ENCODE measurements at regions not wholly inside any gene's neighbourhood (a gene's known extent, or its start where the extent isn't known, plus 50 kb on each side); places are given as distances from the start of the nearest gene placed in this dataset.

- Histone ChIP-seq H3K79me2 (ENCODE audit: control insufficient read depth, insufficient read depth, low read length) (no peaks in the 10 kb centered on the region), H3K4me3 (replicated peaks in 1 of 3; ENCODE audit: insufficient read depth in 1 of 3, low read depth in 1 of 3, low read length in 3 of 3) (no peak overlapping the region), H3K27me3 (ENCODE audit: control insufficient read depth in 2 of 2, insufficient read depth in 2 of 2, low read length in 2 of 2) (no peaks in the 10 kb centered on the region), H3K9me1 (replicated peaks; ENCODE audit: control insufficient read depth, extremely low read depth, insufficient read depth, low read length) (no peaks in the 10 kb centered on the region), H3K4me1 (ENCODE audit: control insufficient read depth, extremely low read depth, insufficient read depth, low read length) (no peaks in the 10 kb centered on the region), H3K9ac (replicated peaks; ENCODE audit: extremely low read depth, insufficient read depth, low read length) (no peak overlapping the region), H4K20me1 (replicated peaks; ENCODE audit: control insufficient read depth, extremely low read depth, insufficient read depth, low read length) (no peaks in the 10 kb centered on the region), H2AFZ (ENCODE audit: low read depth, low read length) (no peak overlapping the region), H3K27ac (ENCODE audit: insufficient read depth, low read depth, low read length) (no peak overlapping the region), H3K4me2 (ENCODE audit: insufficient read depth, low read length) (no peak overlapping the region), H3K9me3 (replicated peaks; ENCODE audit: control insufficient read depth, insufficient read depth, low read length) (no peaks in the 10 kb centered on the region), H3K36me3 (ENCODE audit: control insufficient read depth in 2 of 2, extremely low read depth in 1 of 2, insufficient read depth in 2 of 2, low read length in 2 of 2) (no peaks in the 10 kb centered on the region)
- dilution Hi-C loops (cut with MboI; ENCODE audit: extremely low pct_ligation_motif_present, low sequenced_read_pairs) (no loop called here), intact Hi-C loops (cut with micrococcal nuclease) (no loop called here)
- TF ChIP-seq JUN (IDR thresholded peaks at IDR 0.05; ENCODE audit: borderline replicate concordance, insufficient read depth, insufficient read length, low read depth) (no peak), EZH2 (IDR thresholded peaks at IDR 0.05; ENCODE audit: borderline replicate concordance, low read depth, low read length, severe bottlenecking) (no peak), GATA2 (IDR thresholded peaks at IDR 0.05; ENCODE audit: insufficient read depth, insufficient read length, low read depth, low read length) (no peak), POLR2AphosphoS5 (IDR thresholded peaks at IDR 0.05; ENCODE audit: insufficient read depth, low read depth, low read length) (no peak), MAX (IDR thresholded peaks at IDR 0.05; ENCODE audit: insufficient read depth, insufficient read length) (no peak), MYC (IDR thresholded peaks at IDR 0.05; ENCODE audit: low read depth, low read length) (no peak), FOS (IDR thresholded peaks at IDR 0.05; ENCODE audit: borderline replicate concordance, insufficient read depth, low read length) (no peak), POLR2A (IDR thresholded peaks at IDR 0.05; ENCODE audit: low read depth, low read length) (no peak)
- TF ChIP-seq, protein P1, sequence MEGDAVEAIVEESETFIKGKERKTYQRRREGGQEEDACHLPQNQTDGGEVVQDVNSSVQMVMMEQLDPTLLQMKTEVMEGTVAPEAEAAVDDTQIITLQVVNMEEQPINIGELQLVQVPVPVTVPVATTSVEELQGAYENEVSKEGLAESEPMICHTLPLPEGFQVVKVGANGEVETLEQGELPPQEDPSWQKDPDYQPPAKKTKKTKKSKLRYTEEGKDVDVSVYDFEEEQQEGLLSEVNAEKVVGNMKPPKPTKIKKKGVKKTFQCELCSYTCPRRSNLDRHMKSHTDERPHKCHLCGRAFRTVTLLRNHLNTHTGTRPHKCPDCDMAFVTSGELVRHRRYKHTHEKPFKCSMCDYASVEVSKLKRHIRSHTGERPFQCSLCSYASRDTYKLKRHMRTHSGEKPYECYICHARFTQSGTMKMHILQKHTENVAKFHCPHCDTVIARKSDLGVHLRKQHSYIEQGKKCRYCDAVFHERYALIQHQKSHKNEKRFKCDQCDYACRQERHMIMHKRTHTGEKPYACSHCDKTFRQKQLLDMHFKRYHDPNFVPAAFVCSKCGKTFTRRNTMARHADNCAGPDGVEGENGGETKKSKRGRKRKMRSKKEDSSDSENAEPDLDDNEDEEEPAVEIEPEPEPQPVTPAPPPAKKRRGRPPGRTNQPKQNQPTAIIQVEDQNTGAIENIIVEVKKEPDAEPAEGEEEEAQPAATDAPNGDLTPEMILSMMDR (IDR thresholded peaks at IDR 0.05; ENCODE audit: extremely low read depth in 1 of 2, insufficient read depth in 1 of 2, low read depth in 1 of 2, low read length in 2 of 2): no peak
- DNase-seq (ENCODE audit: low read depth, low spot score) (no peak), FAIRE-seq (no peak)
- BruUV-seq (replicated peaks): no TSS peak
- ChIA-PET CTCF (interaction anchor here (1.7 kb wide), 1 partner anchor 9 kb away, joined by 4 read pairs; no protein-coding TSS in a partner anchor), POLR2A (no interaction called here)
Measured at GRCh38 chr6:105607636-105608621, 205.0 kb upstream of the PREP start.
